Skeletal muscle tissue (tissue), 3 donors: ENCODE measurements at regions not wholly inside any gene's neighbourhood (a gene's known extent, or its start where the extent isn't known, plus 50 kb on each side); places are given as distances from the start of the nearest gene placed in this dataset.

Experiments
- H3K27ac ChIP-seq: one replicate; pipeline ENCODE4 v1.7.0; 2013; ENCODE audit warnings: mild to moderate bottlenecking, low read depth, low read length, inconsistent platforms
- H3K27me3 ChIP-seq, 3 donors: one replicate each; pipeline ENCODE4 v1.7.0; 2013; ENCODE audit warnings: low read length in 3 of 3; ENCODE audit not compliant: control insufficient read depth in 3 of 3, insufficient read depth in 3 of 3
- H3K36me3 ChIP-seq, 3 donors: one replicate each; pipeline ENCODE4 v1.7.0; 2013; ENCODE audit warnings: low read length in 3 of 3; ENCODE audit not compliant: control insufficient read depth in 3 of 3, insufficient read depth in 3 of 3
- H3K4me1 ChIP-seq, 3 donors: one replicate each; pipeline ENCODE4 v1.7.0; 2013; ENCODE audit warnings: low read length in 3 of 3, mild to moderate bottlenecking in 3 of 3; ENCODE audit not compliant: control insufficient read depth in 3 of 3, insufficient read depth in 3 of 3
- H3K4me3 ChIP-seq, 3 donors: one replicate each; pipeline ENCODE4 v1.7.0; 2013; ENCODE audit warnings: low read length in 3 of 3
- H3K9ac ChIP-seq, 3 donors: one replicate each; pipeline ENCODE4 v1.7.0; 2013; ENCODE audit warnings: low read length in 3 of 3, mild to moderate bottlenecking in 3 of 3, moderate library complexity in 2 of 3, low read depth in 1 of 3
- H3K9me3 ChIP-seq, 3 donors: one replicate each; pipeline ENCODE4 v1.7.0; 2013; ENCODE audit warnings: low read length in 3 of 3; ENCODE audit not compliant: control insufficient read depth in 3 of 3
- donor health status: Osteomylitis.

DNA sequence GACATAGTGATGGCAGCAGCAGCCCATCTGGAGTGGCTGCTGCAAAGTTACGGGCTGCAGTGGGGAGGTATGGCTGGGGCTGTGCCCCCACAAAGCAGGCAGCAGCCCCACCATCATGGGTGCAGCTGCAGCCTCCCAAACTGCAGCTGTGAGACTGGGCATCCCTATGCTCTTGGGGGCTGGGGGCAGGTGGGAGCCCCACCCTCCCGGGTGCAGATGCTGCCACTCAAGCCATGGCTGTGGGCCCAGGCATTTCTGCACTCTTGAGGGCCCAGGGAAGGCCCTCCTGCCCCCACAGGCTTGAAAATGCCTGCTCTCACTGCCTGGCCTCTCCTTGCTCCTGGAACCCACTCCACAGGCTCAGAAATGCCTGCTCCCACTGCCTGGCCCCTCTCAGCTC is 389.4 kb downstream of the TEX13C start:
- Histone ChIP-seq H3K4me3 (no peak overlapping the region), H3K36me3 (no peaks in the 10 kb centered on the region), H3K9ac (no peak overlapping the region), H3K27ac (no peak overlapping the region), H3K27me3 (no peaks in the 10 kb centered on the region), H3K4me1 (no peaks in the 10 kb centered on the region), H3K9me3 (no peaks in the 10 kb centered on the region)

DNA sequence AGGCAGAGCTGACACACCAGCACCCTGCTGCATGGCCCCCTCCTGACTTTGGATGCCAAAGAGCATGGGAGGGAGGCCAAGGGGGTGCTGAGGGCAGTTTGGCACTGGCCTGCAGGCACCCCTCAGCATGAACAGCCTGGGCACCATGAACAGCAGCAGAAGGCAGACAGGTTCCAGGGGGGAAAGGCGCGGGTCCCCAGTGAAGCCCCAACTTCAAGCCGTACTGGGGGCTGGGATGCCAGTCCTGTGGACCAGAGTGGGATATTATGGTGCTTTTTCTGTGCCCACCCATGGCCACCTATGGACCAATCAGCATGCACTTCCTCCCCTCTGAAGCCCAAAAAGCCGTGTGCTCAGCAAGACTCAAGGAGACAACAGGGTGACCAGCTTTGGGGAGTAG is 389.9 kb downstream of the TEX13C start:
- H3K9me3 ChIP-seq, result no peaks in the 10 kb centered on the region
- no peak overlapping the region for H3K4me3 ChIP-seq
- no peaks in the 10 kb centered on the region for H3K27me3 ChIP-seq
- H3K27ac ChIP-seq, result no peak overlapping the region
- H3K9ac ChIP-seq, result no peak overlapping the region
- no peaks in the 10 kb centered on the region for H3K4me1 ChIP-seq
- H3K36me3 ChIP-seq, result no peaks in the 10 kb centered on the region

DNA sequence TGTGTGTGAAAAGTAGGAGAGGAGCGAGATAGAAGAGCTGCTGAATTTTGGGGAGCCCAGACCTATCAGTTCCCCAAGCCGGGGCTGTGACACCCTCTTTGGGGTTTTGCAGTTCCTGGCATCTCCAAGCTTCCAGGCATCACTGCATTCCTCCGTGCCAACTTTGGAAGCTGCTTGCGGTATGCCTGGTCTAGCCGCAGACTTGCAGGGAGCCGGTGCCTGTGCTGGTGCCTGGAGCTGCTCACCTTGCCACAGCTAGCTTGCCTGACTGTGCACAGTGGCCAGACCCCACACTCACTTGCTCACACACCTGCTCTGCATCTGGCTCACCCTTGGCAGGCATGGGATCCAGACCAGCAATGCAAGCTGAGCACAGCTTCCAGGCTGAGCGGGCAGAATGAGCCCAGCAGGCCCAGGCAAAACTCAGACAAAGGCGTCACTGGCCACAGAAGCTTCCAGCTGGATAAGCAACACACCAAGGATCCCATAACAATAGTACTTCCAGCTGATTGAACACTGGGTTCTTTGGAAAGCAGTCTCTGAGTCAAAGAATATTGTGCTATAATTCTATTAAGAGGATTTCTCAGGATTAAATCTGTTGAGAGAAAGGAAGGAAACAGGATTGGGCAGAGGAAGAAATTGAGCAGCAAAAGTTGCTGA is 390.9 kb downstream of the TEX13C start:
- H3K9ac ChIP-seq, result no peak overlapping the region
- no peaks in the 10 kb centered on the region for H3K9me3 ChIP-seq
- H3K27me3 ChIP-seq, result no peaks in the 10 kb centered on the region
- no peaks in the 10 kb centered on the region for H3K4me1 ChIP-seq
- no peaks in the 10 kb centered on the region for H3K36me3 ChIP-seq
- no peak overlapping the region for H3K4me3 ChIP-seq
- H3K27ac ChIP-seq, result no peak overlapping the region

DNA sequence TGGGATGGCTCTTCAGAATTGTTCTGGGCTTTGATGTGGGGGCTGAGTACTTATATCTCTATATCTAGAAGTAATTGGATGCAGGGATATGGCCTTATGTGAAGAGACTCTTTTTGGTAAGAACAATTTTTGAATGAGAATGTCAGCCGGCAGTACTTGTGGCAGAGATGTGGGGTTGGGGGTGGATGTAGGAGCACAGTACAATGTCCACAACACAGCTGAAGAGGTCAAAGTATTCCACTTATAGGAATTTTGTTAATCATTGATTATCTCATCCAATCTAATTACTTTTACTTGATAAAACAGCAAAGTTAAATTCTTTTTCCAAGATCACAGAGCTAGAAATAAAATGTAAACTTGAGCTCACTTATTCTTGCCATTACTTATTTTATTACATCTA is 391.4 kb downstream of the TEX13C start:
- no peak overlapping the region for H3K4me3 ChIP-seq
- H3K27me3 ChIP-seq, result no peaks in the 10 kb centered on the region
- no peaks in the 10 kb centered on the region for H3K36me3 ChIP-seq
- no peak overlapping the region for H3K27ac ChIP-seq
- H3K9me3 ChIP-seq, result no peaks in the 10 kb centered on the region
- no peaks in the 10 kb centered on the region for H3K4me1 ChIP-seq
- no peak overlapping the region for H3K9ac ChIP-seq

GRCh38 chrX:125713633-125714032 is 394.0 kb downstream of the TEX13C start:
- H3K9me3 ChIP-seq, result no peaks in the 10 kb centered on the region
- H3K4me1 ChIP-seq, result no peaks in the 10 kb centered on the region
- H3K27me3 ChIP-seq, result no peaks in the 10 kb centered on the region
- H3K4me3 ChIP-seq, result no peak overlapping the region
- H3K9ac ChIP-seq, result no peak overlapping the region
- no peak overlapping the region for H3K27ac ChIP-seq
- no peaks in the 10 kb centered on the region for H3K36me3 ChIP-seq

DNA sequence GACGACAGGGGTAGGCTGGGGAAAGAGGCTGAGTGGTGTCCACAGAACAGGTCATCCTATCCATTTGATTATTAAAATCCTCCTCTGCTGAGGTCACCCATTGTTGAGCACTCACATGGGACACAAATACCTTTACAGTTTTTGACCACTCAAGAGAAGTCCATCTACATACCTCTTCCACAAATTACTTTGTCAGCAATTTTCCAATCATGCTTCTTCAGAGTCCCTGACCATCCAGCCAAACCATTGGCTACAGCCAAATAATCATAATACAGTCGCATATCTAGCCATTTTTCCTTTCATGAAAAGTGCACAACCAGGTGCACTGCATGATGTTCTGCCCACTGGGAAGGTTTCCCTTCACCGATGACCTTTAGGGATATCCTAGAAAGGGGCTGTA is 407.4 kb downstream of the TEX13C start:
- Histone ChIP-seq H3K27ac (no peak overlapping the region), H3K4me3 (no peak overlapping the region)

GRCh38 chrX:125736008-125736729 is 416.5 kb downstream of the TEX13C start:
- Histone ChIP-seq H3K4me1 (no peaks in the 10 kb centered on the region), H3K4me3 (no peak overlapping the region), H3K9ac (no peak overlapping the region), H3K27ac (no peak overlapping the region), H3K9me3 (no peaks in the 10 kb centered on the region), H3K27me3 (no peaks in the 10 kb centered on the region), H3K36me3 (no peaks in the 10 kb centered on the region)

More for the DNA sequence above, 407.4 kb downstream of the TEX13C start:
- no peak overlapping the region for H3K9ac ChIP-seq
- no peaks in the 10 kb centered on the region for H3K27me3 ChIP-seq
- H3K36me3 ChIP-seq, result no peaks in the 10 kb centered on the region
- H3K9me3 ChIP-seq, result no peaks in the 10 kb centered on the region
- no peaks in the 10 kb centered on the region for H3K4me1 ChIP-seq

DNA sequence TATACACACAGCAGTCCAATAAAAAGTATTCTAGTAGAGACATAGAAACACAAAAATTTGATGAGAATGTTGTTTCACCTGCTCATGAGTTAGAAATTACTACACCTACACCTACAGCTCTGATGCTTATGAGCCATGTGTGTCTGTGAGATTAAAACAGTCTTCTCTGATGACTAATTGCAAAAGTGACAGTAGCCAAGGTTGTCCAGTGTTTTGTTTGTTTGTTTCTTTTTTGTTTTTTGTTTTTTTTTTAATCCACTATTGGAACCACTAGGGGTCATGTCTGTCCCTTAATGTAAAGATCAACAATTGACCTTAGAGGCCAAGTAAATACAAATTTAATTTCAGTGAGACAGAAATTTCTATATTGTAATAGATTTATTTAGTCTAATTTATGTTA is 423.1 kb downstream of the TEX13C start:
- H3K9me3 ChIP-seq, result no peaks in the 10 kb centered on the region
- no peaks in the 10 kb centered on the region for H3K27me3 ChIP-seq
- H3K36me3 ChIP-seq, result no peaks in the 10 kb centered on the region
- no peak overlapping the region for H3K4me3 ChIP-seq
- no peak overlapping the region for H3K9ac ChIP-seq
- no peaks in the 10 kb centered on the region for H3K4me1 ChIP-seq
- no peak overlapping the region for H3K27ac ChIP-seq

DNA sequence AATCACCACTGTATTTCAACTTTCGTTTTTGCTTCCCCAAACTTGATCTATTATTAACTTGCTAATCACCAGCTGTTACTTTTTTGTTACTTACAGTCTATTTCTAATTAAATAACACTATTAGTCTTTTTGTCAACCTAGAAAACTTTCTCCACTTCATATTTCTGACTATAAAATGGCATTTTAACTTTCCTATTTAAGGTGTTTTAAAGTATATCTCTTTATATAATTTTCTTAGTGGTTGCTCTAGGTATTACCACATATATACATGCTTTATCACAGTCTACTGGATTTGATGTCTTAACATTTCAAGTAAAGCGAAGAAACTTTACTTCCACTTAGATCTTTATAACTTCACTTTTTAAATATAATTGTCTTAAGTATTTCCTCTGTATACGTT is 421.2 kb downstream of the DCAF12L2 start:
- Histone ChIP-seq H3K4me1 (no peaks in the 10 kb centered on the region), H3K27me3 (no peaks in the 10 kb centered on the region), H3K9me3 (no peaks in the 10 kb centered on the region), H3K36me3 (no peaks in the 10 kb centered on the region), H3K4me3 (no peak overlapping the region), H3K27ac (no peak overlapping the region), H3K9ac (no peak overlapping the region)

DNA sequence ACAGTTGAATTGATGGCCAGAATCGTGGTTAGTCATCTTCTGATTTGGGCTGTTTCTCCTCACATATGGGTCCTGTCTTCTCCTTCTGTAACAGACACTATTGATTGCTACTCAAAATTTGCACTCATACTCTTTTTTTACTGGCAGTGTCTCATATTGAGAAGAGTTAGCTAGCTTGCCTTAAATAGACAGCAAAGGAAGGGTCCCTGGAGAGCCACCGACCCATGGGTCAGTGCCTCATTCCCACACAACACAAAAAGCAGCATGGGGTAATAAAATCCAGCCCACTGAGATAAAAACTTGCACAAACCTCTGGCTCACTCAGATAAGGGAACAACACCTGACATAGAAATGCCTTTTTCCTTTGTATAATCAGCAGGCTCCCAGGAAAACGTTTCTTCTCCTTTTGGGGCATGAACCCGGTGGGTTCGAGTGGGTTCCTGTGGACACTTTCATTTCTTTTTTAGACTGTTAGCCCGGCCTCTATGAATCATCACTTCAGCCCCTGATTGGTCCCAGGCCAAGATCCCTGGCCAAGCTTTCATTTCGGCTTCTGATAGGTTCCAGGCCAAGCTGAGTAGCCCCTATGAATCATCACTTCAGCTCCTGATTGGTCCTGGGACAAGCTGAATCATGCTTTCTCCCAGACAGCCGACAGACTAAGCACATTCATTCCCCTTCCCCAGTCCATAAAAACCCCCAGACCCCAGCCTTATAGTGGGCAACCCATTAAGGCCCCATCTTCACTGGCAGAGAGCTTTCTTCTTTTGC is 408.1 kb downstream of the DCAF12L2 start:
- peak overlapping the region in 1 of 3 donors; percentile 48 for H3K4me3 ChIP-seq
- H3K4me1 ChIP-seq, result no peaks in the 10 kb centered on the region
- no peaks in the 10 kb centered on the region for H3K36me3 ChIP-seq
- no peaks in the 10 kb centered on the region for H3K9me3 ChIP-seq
- H3K27ac ChIP-seq, result no peak overlapping the region
- no peak overlapping the region for H3K9ac ChIP-seq
- H3K27me3 ChIP-seq, result no peaks in the 10 kb centered on the region
